ENCODE measurements at regions not wholly inside any gene's neighbourhood (a gene's known extent, or its start where the extent isn't known, plus 50 kb on each side); places are given as distances from the start of the nearest gene placed in this dataset.

DNA sequence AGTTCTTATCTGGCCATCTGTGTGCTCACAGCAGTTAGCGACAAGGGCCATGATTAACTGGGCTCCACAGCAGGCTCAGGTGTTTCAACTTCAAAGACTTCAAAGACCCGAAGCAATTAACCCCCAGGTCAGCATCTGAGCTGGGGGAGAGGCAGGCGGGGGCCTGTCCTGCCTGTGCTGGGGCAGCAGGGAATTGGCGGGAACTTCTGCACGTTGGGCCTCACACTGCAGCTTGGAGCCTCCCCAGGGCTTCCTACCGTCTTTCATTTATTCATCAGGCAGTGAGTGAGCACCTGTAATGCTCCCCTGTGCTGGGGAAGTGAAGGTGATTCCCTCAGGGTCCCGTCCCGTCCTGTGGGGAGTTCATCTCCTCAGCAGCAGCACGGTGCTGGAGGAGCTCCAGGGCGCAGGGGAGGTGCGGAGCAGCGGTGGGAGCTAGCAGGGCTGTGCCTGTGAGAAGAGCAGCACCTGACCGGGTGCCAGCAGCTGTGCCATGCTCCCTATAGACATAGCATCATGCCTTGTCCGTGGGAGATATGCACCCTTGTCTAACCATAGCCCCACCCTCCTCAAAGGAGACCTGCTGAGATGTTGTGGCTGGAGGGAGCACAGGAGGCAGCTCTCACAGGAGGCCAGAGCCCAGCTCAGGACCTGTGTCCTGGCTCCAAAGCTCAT lies 51.8 kb upstream of the FRMD1 start:
- H3K4me3 ChIP-seq (replicated peaks; ENCODE audit: low read depth, low read length), result no peak overlapping the region
- DNase-seq (ENCODE audit: extremely low read depth, low read depth), result no peak
- TF ChIP-seq, protein P1, sequence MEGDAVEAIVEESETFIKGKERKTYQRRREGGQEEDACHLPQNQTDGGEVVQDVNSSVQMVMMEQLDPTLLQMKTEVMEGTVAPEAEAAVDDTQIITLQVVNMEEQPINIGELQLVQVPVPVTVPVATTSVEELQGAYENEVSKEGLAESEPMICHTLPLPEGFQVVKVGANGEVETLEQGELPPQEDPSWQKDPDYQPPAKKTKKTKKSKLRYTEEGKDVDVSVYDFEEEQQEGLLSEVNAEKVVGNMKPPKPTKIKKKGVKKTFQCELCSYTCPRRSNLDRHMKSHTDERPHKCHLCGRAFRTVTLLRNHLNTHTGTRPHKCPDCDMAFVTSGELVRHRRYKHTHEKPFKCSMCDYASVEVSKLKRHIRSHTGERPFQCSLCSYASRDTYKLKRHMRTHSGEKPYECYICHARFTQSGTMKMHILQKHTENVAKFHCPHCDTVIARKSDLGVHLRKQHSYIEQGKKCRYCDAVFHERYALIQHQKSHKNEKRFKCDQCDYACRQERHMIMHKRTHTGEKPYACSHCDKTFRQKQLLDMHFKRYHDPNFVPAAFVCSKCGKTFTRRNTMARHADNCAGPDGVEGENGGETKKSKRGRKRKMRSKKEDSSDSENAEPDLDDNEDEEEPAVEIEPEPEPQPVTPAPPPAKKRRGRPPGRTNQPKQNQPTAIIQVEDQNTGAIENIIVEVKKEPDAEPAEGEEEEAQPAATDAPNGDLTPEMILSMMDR (IDR thresholded peaks at IDR 0.05; ENCODE audit: low read depth, low read length, missing control alignments), result no peak

DNA sequence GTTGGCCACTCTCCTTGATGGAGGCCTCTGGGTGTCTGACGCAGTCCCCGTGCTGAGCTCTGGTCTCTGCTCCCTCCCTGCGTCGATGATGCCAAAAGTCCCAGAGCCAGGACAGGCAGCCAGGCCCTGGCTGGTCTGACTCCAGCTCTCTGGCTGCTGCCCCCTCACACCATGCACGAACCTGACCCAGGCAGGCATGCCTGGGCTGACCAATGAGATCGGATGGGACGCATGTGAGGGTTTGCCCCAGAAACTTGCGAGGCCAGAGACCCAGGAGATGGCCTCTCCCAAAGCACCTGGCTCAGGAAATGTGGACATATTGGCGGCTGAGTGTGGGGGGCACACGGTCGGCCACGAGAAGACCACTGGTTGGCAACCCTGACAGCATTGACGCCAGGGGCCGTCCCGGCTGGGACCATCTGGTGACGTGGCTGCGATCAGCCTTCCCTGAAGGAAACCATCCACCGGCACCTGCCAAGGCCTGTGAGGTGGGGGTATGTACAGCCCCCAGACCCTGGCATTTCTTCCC lies 51.2 kb upstream of the FRMD1 start:
- no peak overlapping the region for H3K4me3 ChIP-seq (replicated peaks; ENCODE audit: low read depth, low read length)
- DNase-seq (ENCODE audit: extremely low read depth, low read depth), result no peak
- TF ChIP-seq, protein P1 (IDR thresholded peaks at IDR 0.05; ENCODE audit: low read depth, low read length, missing control alignments), result no peak

DNA sequence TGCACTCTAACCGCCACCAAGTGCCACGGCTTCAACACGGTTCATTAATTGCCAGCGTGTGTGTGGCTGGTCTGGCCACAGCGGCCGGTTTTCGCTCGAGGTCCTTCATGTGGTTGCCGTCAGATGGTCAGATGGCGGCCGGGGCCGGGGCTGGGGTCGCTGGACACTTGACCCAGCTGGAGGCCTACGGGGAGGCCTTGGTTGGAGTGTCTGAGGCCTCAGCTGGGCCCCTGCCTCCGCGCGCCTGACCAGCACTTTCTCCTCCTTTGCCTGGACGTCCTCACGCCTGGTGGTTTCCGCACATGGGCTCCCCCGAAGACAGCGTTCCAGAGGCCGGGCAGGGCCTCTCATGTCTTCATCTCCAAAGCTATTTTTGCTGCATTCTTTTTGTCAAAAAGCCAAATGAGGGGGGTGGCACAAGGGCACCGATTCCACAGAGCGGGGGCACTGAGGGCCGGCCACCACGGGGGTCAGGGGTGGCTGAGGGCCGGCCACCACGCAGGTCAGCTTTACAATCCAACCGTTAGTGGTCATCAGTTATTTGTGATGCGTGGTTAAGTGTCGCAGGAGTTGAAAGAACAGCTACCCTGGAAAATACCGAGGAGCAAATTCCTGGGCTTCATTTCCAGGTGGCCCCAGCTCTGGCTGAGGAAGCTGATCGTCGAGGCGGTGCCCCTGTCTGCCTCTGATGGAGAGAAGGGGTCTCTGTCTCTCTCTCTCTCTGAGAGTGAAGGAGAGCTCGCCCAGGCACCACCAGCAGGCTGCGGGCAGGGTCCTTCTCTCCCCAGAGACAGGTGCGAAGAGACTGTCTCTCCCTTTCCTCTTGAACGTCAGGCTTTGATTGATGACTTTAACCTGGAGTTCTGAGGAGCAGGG lies 50.5 kb upstream of the FRMD1 start:
- TF ChIP-seq, protein P1 (IDR thresholded peaks at IDR 0.05; ENCODE audit: low read depth, low read length, missing control alignments), result no peak
- no peak for DNase-seq (ENCODE audit: extremely low read depth, low read depth)

DNA sequence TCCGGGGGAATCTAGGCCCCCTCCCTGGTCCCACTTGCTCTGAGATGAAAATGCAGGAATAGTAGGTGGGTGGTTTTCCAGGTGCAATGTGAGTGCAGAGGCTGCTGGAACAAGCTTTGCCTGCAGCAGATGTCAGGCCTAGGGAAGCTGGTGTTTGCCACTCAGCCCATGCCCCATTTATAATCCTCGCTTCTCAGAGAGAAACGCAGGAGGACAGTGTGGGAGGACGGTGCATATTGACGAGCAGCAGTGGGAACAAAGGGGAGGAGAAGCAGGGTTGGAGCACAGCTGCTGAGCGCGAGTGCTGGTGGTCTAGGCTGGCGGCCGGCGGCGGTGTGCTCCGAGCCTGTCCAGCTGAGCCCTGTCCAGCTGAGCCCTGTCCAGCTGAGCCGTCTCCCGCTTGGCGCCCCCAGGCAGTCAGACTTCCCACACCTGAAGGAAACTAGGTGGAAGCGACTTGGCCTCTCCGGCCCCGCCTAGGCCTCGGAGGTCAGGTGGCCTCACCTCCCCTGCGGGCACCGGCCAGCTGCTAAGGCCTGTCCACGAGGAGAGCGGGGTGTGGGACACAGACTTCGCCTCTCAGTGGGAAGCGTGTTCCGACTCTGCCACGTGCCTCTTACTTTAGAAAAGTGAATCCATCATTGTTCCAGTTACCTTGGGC lies 49.7 kb upstream of the FRMD1 start:
- DNase-seq (ENCODE audit: extremely low read depth, low read depth), result no peak
- no peak overlapping the region for H3K4me3 ChIP-seq (replicated peaks; ENCODE audit: low read depth, low read length)
- TF ChIP-seq, protein P1 (IDR thresholded peaks at IDR 0.05; ENCODE audit: low read depth, low read length, missing control alignments), result no peak

More for the DNA sequence above, 50.5 kb upstream of the FRMD1 start:
- no peak overlapping the region for H3K4me3 ChIP-seq (replicated peaks; ENCODE audit: low read depth, low read length)
